IMR-90 (cell line): ENCODE measurements at regions not wholly inside any gene's neighbourhood (a gene's known extent, or its start where the extent isn't known, plus 50 kb on each side); places are given as distances from the start of the nearest gene placed in this dataset.

Experiments used
- ATAC-seq: fragments of 200-7000 bp; cut with Tn5 transposase; 2 replicates; pipeline ENCODE4 v1.9.1; 2020; ENCODE audit warnings: low read depth, mild to moderate bottlenecking, moderate library complexity
- BruUV-seq: library from RNA; stranded (reverse); fragments of 400-500 nt; replicated peaks from 2 replicates; lab custom pipeline; 2021; lab: Mats Ljungman, UMichigan
- CTCF ChIA-PET: fragments of 300-600 bp; formaldehyde crosslinking; extraction: SDS; loops from one replicate; lab custom pipeline; 2021; ENCODE audit warnings: antibody characterized with exemption; lab: Yijun Ruan, JAX
- POLR2A ChIA-PET: fragments of 300-600 bp; sonication (Branson Sonifier 250); formaldehyde crosslinking; loops from one replicate; lab custom pipeline; 2022; ENCODE audit warnings: antibody characterized with exemption; ENCODE audit not compliant: unreplicated experiment; lab: Charles Lee
- DNase-seq: peaks from one replicate; pipeline ENCODE4 v3.0.0; 2013
- H2AFZ ChIP-seq: replicated peaks from 2 replicates; pipeline ENCODE3; 2013; ENCODE audit warnings: low read length, mild to moderate bottlenecking; ENCODE audit not compliant: poor library complexity
- H2AK5ac ChIP-seq: 2 replicates; pipeline ENCODE4 v1.6.1; 2013; ENCODE audit warnings: low read depth, low read length, inconsistent platforms
- H2AK9ac ChIP-seq: replicated peaks from 2 replicates; pipeline ENCODE3; 2013; ENCODE audit warnings: mild to moderate bottlenecking, low read depth, low read length, moderate library complexity; ENCODE audit not compliant: poor library complexity
- H2BK120ac ChIP-seq: 2 replicates; pipeline ENCODE4 v1.6.1; 2013; ENCODE audit warnings: low read depth, low read length, inconsistent platforms
- H2BK15ac ChIP-seq: 3 replicates; pipeline ENCODE4 v1.6.1; 2013; ENCODE audit warnings: low read depth, low read length, inconsistent platforms
- H2BK20ac ChIP-seq: 2 replicates; pipeline ENCODE4 v1.6.1; 2013; ENCODE audit warnings: low read depth, mild to moderate bottlenecking, inconsistent platforms, low read length, moderate library complexity
- H2BK5ac ChIP-seq: 2 replicates; pipeline ENCODE4 v1.6.1; 2013; ENCODE audit warnings: mild to moderate bottlenecking, low read depth, low read length, inconsistent platforms; ENCODE audit not compliant: poor library complexity, severe bottlenecking
- H3K14ac ChIP-seq: replicated peaks from 2 replicates; pipeline ENCODE4 v1.6.1; 2013; ENCODE audit warnings: low read depth, low read length, inconsistent platforms
- H3K18ac ChIP-seq: 2 replicates; pipeline ENCODE4 v1.6.1; 2013; ENCODE audit warnings: low read depth, low read length, control low read depth
- H3K23ac ChIP-seq: 2 replicates; pipeline ENCODE4 v1.6.1; 2013; ENCODE audit warnings: low read depth, low read length, inconsistent platforms
- H3K27ac ChIP-seq: 2 replicates; pipeline ENCODE4 v1.5.1; 2013; ENCODE audit warnings: mild to moderate bottlenecking, control low read depth, low read length; ENCODE audit not compliant: insufficient read depth
- H3K27me3 ChIP-seq: 2 replicates; pipeline ENCODE4 v1.6.1; 2013; ENCODE audit warnings: low read length; ENCODE audit not compliant: control insufficient read depth, insufficient read depth
- H3K36me3 ChIP-seq: 2 replicates; pipeline ENCODE4 v1.6.1; 2013; ENCODE audit warnings: low read length, mixed read lengths; ENCODE audit not compliant: control insufficient read depth, insufficient read depth
- H3K4ac ChIP-seq: 2 replicates; pipeline ENCODE4 v1.6.1; 2013; ENCODE audit warnings: low read depth, low read length, inconsistent platforms
- H3K4me1 ChIP-seq: 2 replicates; pipeline ENCODE4 v1.6.1; 2013; ENCODE audit warnings: low read length, mixed read lengths; ENCODE audit not compliant: control insufficient read depth, insufficient read depth
- H3K4me2 ChIP-seq: 2 replicates; pipeline ENCODE4 v1.6.1; 2013; ENCODE audit warnings: low read depth, mild to moderate bottlenecking, control low read depth, low read length, moderate library complexity
- H3K4me3 ChIP-seq: 2 replicates; pipeline ENCODE4 v1.5.1; 2013; ENCODE audit warnings: low read depth, mild to moderate bottlenecking, control low read depth, low read length, moderate library complexity; ENCODE audit not compliant: insufficient read depth
- H3K56ac ChIP-seq: 2 replicates; pipeline ENCODE4 v1.6.1; 2013; ENCODE audit warnings: low read length, inconsistent platforms; ENCODE audit not compliant: insufficient read depth; ENCODE audit errors: extremely low read depth
- H3K79me1 ChIP-seq, 2 experiments: 2 replicates each; pipeline ENCODE4 v1.6.1; 2013; ENCODE audit warnings: low read length in 2 of 2, inconsistent platforms in 1 of 2, low read depth in 1 of 2
- H3K9ac ChIP-seq: 2 replicates; pipeline ENCODE4 v1.6.1; 2013; ENCODE audit warnings: low read depth, low read length, control low read depth
- H3K9me1 ChIP-seq: 2 replicates; pipeline ENCODE4 v1.6.1; 2013; ENCODE audit warnings: low read length, inconsistent platforms; ENCODE audit not compliant: insufficient read depth
- H3K9me3 ChIP-seq: 2 replicates; pipeline ENCODE4 v1.6.1; 2013; ENCODE audit warnings: low read length; ENCODE audit not compliant: control insufficient read depth, insufficient read depth
- H4K20me1 ChIP-seq: 2 replicates; pipeline ENCODE4 v1.6.1; 2013; ENCODE audit warnings: low read length, inconsistent platforms; ENCODE audit not compliant: insufficient read depth
- H4K5ac ChIP-seq: 2 replicates; pipeline ENCODE4 v1.6.1; 2013; ENCODE audit warnings: mild to moderate bottlenecking, low read depth, low read length, control low read depth
- H4K8ac ChIP-seq, 2 experiments: 2 replicates each; pipeline ENCODE4 v1.6.1; 2013; ENCODE audit warnings: low read depth in 2 of 2, low read length in 2 of 2, control low read depth in 1 of 2, inconsistent platforms in 1 of 2
- H4K91ac ChIP-seq: 2 replicates; pipeline ENCODE4 v1.6.1; 2013; ENCODE audit warnings: low read depth, low read length, inconsistent platforms; ENCODE audit not compliant: insufficient read depth
- MAFK ChIP-seq: IDR thresholded peaks from 2 replicates; pipeline ENCODE4 v1.6.1; 2012; ENCODE audit warnings: low read depth, low read length, improper control_type of control experiment
- MAZ ChIP-seq: IDR thresholded peaks from 2 replicates; pipeline ENCODE4 v1.6.1; 2012; ENCODE audit warnings: low read depth, mild to moderate bottlenecking, low read length, improper control_type of control experiment, moderate library complexity, borderline replicate concordance
- NFE2L2 ChIP-seq: fragments of 150-350 bp; IDR thresholded peaks from 2 replicates; pipeline ENCODE4 v1.6.1; 2016; ENCODE audit warnings: low read depth, mild to moderate bottlenecking, low read length
- WGBS, 2 experiments: methylation state at CpG; one replicate each; pipeline versions ENCODE4 v1.1.5 to v1.1.7; 2013; ENCODE audit warnings: missing lambda C conversion rate in 2 of 2; ENCODE audit not compliant: insufficient read length in 1 of 2; ENCODE audit errors: extremely low coverage in 2 of 2; 5-methylcytosine and 5-hydroxymethylcytosine counted together
- dilution Hi-C: fragments of 300-500 bp; cut with HindIII; formaldehyde crosslinking; loops from one replicate; pipeline ENCODE4 v1.14.3; 2018; ENCODE audit warnings: low sequenced_read_pairs; ENCODE audit not compliant: unreplicated experiment
- in situ Hi-C: fragments of 300-500 bp; cut with MboI; formaldehyde crosslinking; loops from 3 replicates; pipeline ENCODE4 v1.14.3; 2019; ENCODE audit warnings: low sequenced_read_pairs, inconsistent platforms, mixed read lengths
- intact Hi-C: fragments of 100-400 bp; cut with micrococcal nuclease; formaldehyde crosslinking; loops from 2 replicates; pipeline ENCODE4 v1.10.0; 2022

- POLR2A ChIA-PET: no interaction called here
- WGBS, 2 experiments: no CpG with 5 or more reads among the region's 2 CpGs
Measured at GRCh38 chr5:53790026-53790425, 229.6 kb downstream of the NDUFS4 start.

More at GRCh38 chr5:53790026-53790425, 229.6 kb downstream of the NDUFS4 start:
- Histone ChIP-seq H4K20me1 (no peaks in the 10 kb centered on the region), H3K9ac (no peak overlapping the region), H4K5ac (no peak overlapping the region), H3K4me2 (no peak overlapping the region), H3K14ac (no peak overlapping the region), H3K79me1 (no peaks in the 10 kb centered on the region), H2BK20ac (no peak overlapping the region), H4K91ac (no peak overlapping the region), H2AFZ (no peak overlapping the region), H4K8ac (no peak overlapping the region), H3K18ac (no peak overlapping the region), H3K9me3 (no peaks in the 10 kb centered on the region; the same call in 1 of the 2 replicates), H3K4me1 (no peaks in the 10 kb centered on the region), H3K27me3 (peaks cover 2% of the 10 kb centered on the region; the same call in 1 of the 2 replicates), H3K27ac (no peak overlapping the region), H3K4me3 (no peak overlapping the region), H2BK120ac (no peak overlapping the region), H2BK5ac (no peak overlapping the region), H2BK15ac (no peak overlapping the region), H3K9me1 (no peaks in the 10 kb centered on the region), H2AK5ac (no peak overlapping the region), H3K56ac (no peak overlapping the region), H2AK9ac (no peak overlapping the region), H3K23ac (no peak overlapping the region), H3K4ac (no peak overlapping the region), H3K36me3 (no peaks in the 10 kb centered on the region)
- intact Hi-C loops (no loop called here), in situ Hi-C loops (no loop called here), dilution Hi-C loops (no loop called here)
- no TSS peak for BruUV-seq
- CTCF ChIA-PET: no interaction called here
- TF ChIP-seq MAFK: no peak
- TF ChIP-seq MAZ: no peak
- TF ChIP-seq NFE2L2: no peak
- ATAC-seq (no peak), DNase-seq (no peak)
